WTC11 (cell line): ENCODE measurements at regions not wholly inside any gene's neighbourhood (a gene's known extent, or its start where the extent isn't known, plus 50 kb on each side); places are given as distances from the start of the nearest gene placed in this dataset.

Experiments
- ATAC-seq: fragments of 200-7000 bp; cut with Tn5 transposase; 2 replicates; pipeline ENCODE4 v1.10.0; 2021; ENCODE audit warnings: mild to moderate bottlenecking, moderate library complexity
- CTCF ChIA-PET: fragments of 300-600 bp; sonication (Branson Sonifier 250); formaldehyde crosslinking; loops from one replicate; lab custom pipeline; 2021; ENCODE audit warnings: antibody characterized with exemption; lab: Charles Lee
- POLR2A ChIA-PET: fragments of 350-600 bp; sonication (Branson Sonifier 250); formaldehyde crosslinking; loops from one replicate; lab custom pipeline; 2021; ENCODE audit warnings: antibody characterized with exemption; lab: Charles Lee
- DNase-seq: peaks from one replicate; pipeline ENCODE4 v3.0.0; 2021; ENCODE audit warnings: low spot score
- H3K27ac Mint-ChIP-seq: 2 replicates; pipeline ENCODE4 v1.8.0; 2021; ENCODE audit warnings: mixed read lengths
- H3K27me3 Mint-ChIP-seq: 2 replicates; pipeline ENCODE4 v1.8.0; 2021; ENCODE audit warnings: low read depth, mild to moderate bottlenecking, moderate library complexity, mixed read lengths
- H3K36me3 Mint-ChIP-seq: 2 replicates; pipeline ENCODE4 v1.8.0; 2021; ENCODE audit warnings: mixed read lengths
- H3K4me1 Mint-ChIP-seq: 2 replicates; pipeline ENCODE4 v1.8.0; 2022; ENCODE audit warnings: mixed read lengths
- H3K4me3 Mint-ChIP-seq: 2 replicates; pipeline ENCODE4 v1.8.0; 2021; ENCODE audit warnings: mild to moderate bottlenecking, moderate library complexity, mixed read lengths
- H3K9me3 Mint-ChIP-seq: 2 replicates; pipeline ENCODE4 v1.8.0; 2021; ENCODE audit warnings: mixed read lengths
- EMX1 ChIP-seq: fragments of 250-450 bp; sonication (Bioruptor Pico); IDR thresholded peaks from 2 replicates; pipeline ENCODE4 v1.8.0; 2021; ENCODE audit warnings: mild to moderate bottlenecking
- RORB ChIP-seq: fragments of 250-450 bp; sonication (Bioruptor Pico); IDR thresholded peaks from 2 replicates; pipeline ENCODE4 v1.9.0; 2021; ENCODE audit warnings: mild to moderate bottlenecking
- SMAD3 ChIP-seq: sonication (generic); formaldehyde crosslinking; IDR thresholded peaks from 2 replicates; pipeline ENCODE4 v1.8.0; 2022; ENCODE audit warnings: missing genetic modification reagents, mild to moderate bottlenecking, borderline replicate concordance
- TEAD1 ChIP-seq: sonication (generic); formaldehyde crosslinking; IDR thresholded peaks from 2 replicates; pipeline ENCODE4 v1.8.0; 2022; ENCODE audit warnings: mild to moderate bottlenecking, missing genetic modification reagents
- USF1 ChIP-seq: sonication (generic); formaldehyde crosslinking; IDR thresholded peaks from 2 replicates; pipeline ENCODE4 v1.8.0; 2022; ENCODE audit warnings: mild to moderate bottlenecking, missing genetic modification reagents
- ZBTB43 ChIP-seq: sonication (generic); formaldehyde crosslinking; IDR thresholded peaks from 2 replicates; pipeline ENCODE4 v1.8.1; 2023; ENCODE audit warnings: mild to moderate bottlenecking, missing genetic modification reagents
- ZNF512 ChIP-seq: sonication (generic); formaldehyde crosslinking; IDR thresholded peaks from 2 replicates; pipeline ENCODE4 v1.8.1; 2022; ENCODE audit warnings: missing genetic modification reagents, borderline replicate concordance
- TF ChIP-seq, protein P1 (sequence below): fragments of 250-450 bp; sonication (Bioruptor Pico); conservative IDR thresholded peaks from 2 replicates; pipeline ENCODE4 v1.9.0; 2021; ENCODE audit warnings: mild to moderate bottlenecking

GRCh38 chr11:55719608-55720160 is 53.6 kb upstream of the OR5D13 start:
- Mint-ChIP-seq H3K36me3 (peaks cover 56% of the 10 kb centered on the region), H3K4me3 (no peak overlapping the region), H3K4me1 (no peaks in the 10 kb centered on the region), H3K27me3 (no peaks in the 10 kb centered on the region; the same call in none of the 2 replicates), H3K9me3 (peaks cover 77% of the 10 kb centered on the region), H3K27ac (no peak overlapping the region)
- POLR2A ChIA-PET, result no interaction called here
- CTCF ChIA-PET, result no interaction called here
- DNase-seq (no peak), ATAC-seq (no peak)
- TF ChIP-seq RORB (CRISPR knock-in tag) (no peak), EMX1 (CRISPR knock-in tag) (no peak), USF1 (CRISPR knock-in tag) (no peak), ZBTB43 (no peak), SMAD3 (CRISPR knock-in tag) (no peak), ZNF512 (CRISPR knock-in tag) (no peak), TEAD1 (CRISPR knock-in tag) (no peak)
- TF ChIP-seq, protein P1, sequence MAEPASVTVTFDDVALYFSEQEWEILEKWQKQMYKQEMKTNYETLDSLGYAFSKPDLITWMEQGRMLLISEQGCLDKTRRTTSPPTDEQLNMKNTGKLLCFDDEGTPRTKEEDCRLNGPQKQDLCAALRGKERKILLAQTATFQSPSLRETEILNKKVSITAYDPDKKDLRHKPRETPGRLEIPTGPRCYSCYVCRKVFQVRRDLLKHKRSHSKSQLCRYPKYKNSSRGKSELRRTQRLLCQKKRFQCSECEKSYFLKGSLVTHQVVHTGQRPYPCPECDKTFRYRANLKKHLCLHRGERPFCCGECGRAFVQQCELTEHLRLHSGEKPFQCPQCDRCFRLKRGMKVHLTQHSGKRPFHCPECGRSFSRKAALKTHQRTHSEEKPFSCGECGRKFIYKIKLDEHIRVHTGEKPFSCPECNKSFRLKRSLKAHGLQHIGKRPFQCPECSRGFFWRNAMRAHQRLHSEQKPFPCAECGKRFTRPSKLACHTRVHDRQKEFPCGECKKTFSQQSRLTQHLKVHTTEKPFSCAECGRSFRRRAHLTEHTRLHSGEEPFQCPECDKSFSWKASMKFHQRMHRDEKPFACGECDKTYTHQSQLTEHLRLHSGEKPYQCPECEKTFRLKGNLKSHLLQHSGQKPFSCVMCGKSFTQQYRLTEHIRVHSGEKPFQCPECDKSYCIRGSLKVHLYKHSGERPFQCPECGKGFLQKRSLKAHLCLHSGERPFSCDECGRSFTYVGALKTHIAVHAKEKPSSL (CRISPR knock-in tag), result no peak
